Activated T-helper 1 cell treated with anti-CD3 and anti-CD28 coated beads, Interleukin-12 subunit alpha, Interleukin-12 subunit beta, Interleukin-2, Interleukin-4 antibody, amounts not matched to agents 30 ng/mL and 10 ng/mL and 1 ng/mL, durations not matched to agents 14 hours and 24 hours and 36 hours (primary cell): ENCODE measurements at regions not wholly inside any gene's neighbourhood (a gene's known extent, or its start where the extent isn't known, plus 50 kb on each side); places are given as distances from the start of the nearest gene placed in this dataset.

Experiments
- DNase-seq: peaks from one replicate; pipeline ENCODE4 v3.0.0; 2021; ENCODE audit warnings: low spot score
- H3K27ac Mint-ChIP-seq: one replicate; pipeline ENCODE4 v1.8.0; 2021; ENCODE audit warnings: mild to moderate bottlenecking, mixed read lengths
- H3K27me3 Mint-ChIP-seq: one replicate; pipeline ENCODE4 v1.8.0; 2022; ENCODE audit warnings: mild to moderate bottlenecking, moderate library complexity, mixed read lengths; ENCODE audit not compliant: insufficient read depth
- H3K36me3 Mint-ChIP-seq: one replicate; pipeline ENCODE4 v1.8.0; 2021; ENCODE audit warnings: low read depth, mixed read lengths
- H3K4me1 Mint-ChIP-seq: one replicate; pipeline ENCODE4 v1.8.0; 2021; ENCODE audit warnings: low read depth, mixed read lengths
- H3K4me3 Mint-ChIP-seq: one replicate; pipeline ENCODE4 v1.8.0; 2021; ENCODE audit warnings: mild to moderate bottlenecking, moderate library complexity, mixed read lengths
- H3K9me3 Mint-ChIP-seq: one replicate; pipeline ENCODE4 v1.8.0; 2021; ENCODE audit warnings: mixed read lengths
- intact Hi-C: fragments of 100-400 bp; cut with micrococcal nuclease; formaldehyde crosslinking; loops from one replicate; pipeline ENCODE4 v1.15.1; 2024

- Mint-ChIP-seq H3K27ac (no peak overlapping the region), H3K4me1 (no peaks in the 10 kb centered on the region), H3K36me3 (no peaks in the 10 kb centered on the region), H3K4me3 (no peak overlapping the region), H3K27me3 (no peaks in the 10 kb centered on the region), H3K9me3 (no peaks in the 10 kb centered on the region)
- no peak for DNase-seq
- intact Hi-C loops: no loop called here
These were observed 627.2 kb downstream of the BCKDHB start for GRCh38 chr6:80733641-80734040.

DNA sequence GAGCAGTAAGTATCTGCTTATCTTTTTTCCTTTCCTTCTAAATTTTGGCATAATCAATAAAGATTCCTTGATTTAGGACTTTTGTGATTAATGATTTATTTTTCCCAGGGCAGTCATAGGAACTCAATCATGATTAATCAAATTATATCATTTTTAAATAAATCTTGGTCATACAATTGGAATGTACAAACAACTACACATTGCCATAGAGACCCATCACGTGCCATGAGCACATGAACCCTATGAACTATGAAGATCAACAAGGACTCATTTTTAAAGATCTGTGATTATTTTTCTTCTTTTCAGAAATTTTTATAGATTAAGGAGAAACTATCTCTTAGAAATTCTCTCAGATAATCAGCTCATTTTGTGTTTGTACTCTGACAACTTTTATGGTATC lies 622.4 kb downstream of the BCKDHB start:
- DNase-seq: no peak
- H3K27ac Mint-ChIP-seq: no peak overlapping the region
- no peak overlapping the region for H3K4me3 Mint-ChIP-seq
- H3K27me3 Mint-ChIP-seq: no peaks in the 10 kb centered on the region
- H3K9me3 Mint-ChIP-seq: no peaks in the 10 kb centered on the region
- no peaks in the 10 kb centered on the region for H3K4me1 Mint-ChIP-seq
- intact Hi-C loops: no loop called here
- no peaks in the 10 kb centered on the region for H3K36me3 Mint-ChIP-seq

DNA sequence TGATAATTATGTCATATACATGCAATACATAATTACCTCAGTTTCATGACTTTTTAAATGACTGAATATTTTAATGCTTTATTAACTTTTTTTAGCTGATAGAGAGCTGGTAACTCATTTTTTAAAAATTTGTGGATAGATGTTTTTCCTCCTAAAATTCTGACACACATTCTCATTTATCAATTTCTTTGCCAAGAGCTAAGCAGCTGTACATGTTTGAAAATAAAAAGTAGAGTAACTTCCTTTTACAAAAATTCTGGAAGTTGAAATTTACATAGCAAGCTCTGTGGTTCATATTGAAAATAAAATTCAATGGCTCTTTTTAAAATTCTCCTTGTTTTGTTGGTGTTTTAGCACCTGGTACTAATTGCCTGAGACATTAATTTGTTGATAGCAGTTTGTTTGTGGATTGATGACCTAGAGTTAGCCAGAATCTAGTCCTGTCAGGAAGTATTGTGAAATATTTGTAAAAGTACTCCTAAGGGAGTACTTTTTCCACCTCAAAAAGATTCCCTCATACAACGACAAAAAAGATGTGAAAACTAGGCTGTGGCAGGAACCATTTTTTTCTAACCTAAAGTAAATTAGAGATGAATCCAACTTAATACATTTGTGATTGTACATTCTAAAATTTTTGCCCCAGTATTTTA lies 621.8 kb downstream of the BCKDHB start:
- no peak for DNase-seq
- no peaks in the 10 kb centered on the region for H3K27me3 Mint-ChIP-seq
- no peaks in the 10 kb centered on the region for H3K4me1 Mint-ChIP-seq
- H3K36me3 Mint-ChIP-seq: no peaks in the 10 kb centered on the region
- no peaks in the 10 kb centered on the region for H3K9me3 Mint-ChIP-seq
- no peak overlapping the region for H3K4me3 Mint-ChIP-seq
- H3K27ac Mint-ChIP-seq: no peak overlapping the region
- intact Hi-C loops: no loop called here

- H3K4me1 Mint-ChIP-seq: no peaks in the 10 kb centered on the region
- no peak for DNase-seq
- H3K4me3 Mint-ChIP-seq: no peak overlapping the region
- intact Hi-C loops: no loop called here
- H3K36me3 Mint-ChIP-seq: no peaks in the 10 kb centered on the region
- no peaks in the 10 kb centered on the region for H3K9me3 Mint-ChIP-seq
- H3K27ac Mint-ChIP-seq: no peak overlapping the region
- no peaks in the 10 kb centered on the region for H3K27me3 Mint-ChIP-seq
These were observed 618.9 kb downstream of the BCKDHB start for GRCh38 chr6:80725156-80725930.

GRCh38 chr6:80720824-80721223 lies 614.4 kb downstream of the BCKDHB start:
- Mint-ChIP-seq H3K27me3 (no peaks in the 10 kb centered on the region), H3K27ac (no peak overlapping the region), H3K36me3 (no peaks in the 10 kb centered on the region), H3K9me3 (no peaks in the 10 kb centered on the region), H3K4me3 (no peak overlapping the region), H3K4me1 (no peaks in the 10 kb centered on the region)
- no peak for DNase-seq
- intact Hi-C loops: no loop called here

GRCh38 chr6:80714513-80714912 lies 608.0 kb downstream of the BCKDHB start:
- DNase-seq: no peak
- Mint-ChIP-seq H3K9me3 (no peaks in the 10 kb centered on the region), H3K27ac (no peak overlapping the region), H3K4me1 (no peaks in the 10 kb centered on the region), H3K36me3 (no peaks in the 10 kb centered on the region), H3K4me3 (no peak overlapping the region), H3K27me3 (no peaks in the 10 kb centered on the region)
- intact Hi-C loops: no loop called here

DNA sequence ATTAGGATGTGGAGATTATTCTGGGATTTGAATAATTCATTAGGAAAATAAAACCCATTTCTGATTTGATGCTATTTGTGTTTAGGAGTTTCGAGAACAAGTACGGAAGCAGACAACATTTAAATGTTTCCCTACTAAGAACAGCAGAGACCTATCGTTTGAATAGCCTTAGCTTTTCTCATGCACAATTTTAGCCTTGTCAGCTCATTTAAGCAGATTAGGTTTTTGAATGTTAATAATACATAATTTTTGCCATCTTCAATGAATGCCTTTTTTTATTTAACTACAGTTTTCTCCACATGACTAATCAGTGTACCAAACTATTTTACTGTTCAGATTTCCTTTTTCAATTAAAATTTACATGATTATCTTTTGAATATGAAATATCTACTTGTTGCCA lies 592.0 kb downstream of the BCKDHB start:
- Mint-ChIP-seq H3K36me3 (no peaks in the 10 kb centered on the region), H3K27ac (no peak overlapping the region), H3K4me3 (no peak overlapping the region), H3K27me3 (no peaks in the 10 kb centered on the region), H3K4me1 (no peaks in the 10 kb centered on the region), H3K9me3 (no peaks in the 10 kb centered on the region)
- intact Hi-C loops: no loop called here
- no peak for DNase-seq

DNA sequence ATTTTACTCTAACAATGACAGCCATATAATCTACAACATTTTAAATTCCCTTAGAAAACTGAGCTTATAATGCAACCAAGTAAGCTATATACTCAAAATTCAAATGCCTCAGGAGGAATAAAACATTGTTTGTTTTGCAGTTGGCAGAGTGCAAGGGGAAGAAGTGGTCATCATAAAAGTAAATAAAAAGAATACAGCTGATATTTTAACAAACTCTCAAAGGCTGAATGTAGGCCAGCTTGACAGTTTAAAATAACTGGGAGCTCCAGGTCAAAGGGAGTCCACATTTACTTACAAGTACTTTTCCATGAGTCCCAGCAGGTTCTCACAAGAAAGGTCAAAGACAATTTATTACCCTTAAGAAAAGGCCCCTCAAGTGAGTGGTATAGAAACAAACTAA lies 589.8 kb downstream of the BCKDHB start:
- intact Hi-C loops: no loop called here
- no peaks in the 10 kb centered on the region for H3K9me3 Mint-ChIP-seq
- no peaks in the 10 kb centered on the region for H3K36me3 Mint-ChIP-seq
- H3K27me3 Mint-ChIP-seq: no peaks in the 10 kb centered on the region
- DNase-seq: no peak
- no peak overlapping the region for H3K4me3 Mint-ChIP-seq
- no peaks in the 10 kb centered on the region for H3K4me1 Mint-ChIP-seq
- H3K27ac Mint-ChIP-seq: no peak overlapping the region

- Mint-ChIP-seq H3K36me3 (no peaks in the 10 kb centered on the region), H3K27ac (no peak overlapping the region), H3K27me3 (no peaks in the 10 kb centered on the region), H3K4me3 (no peak overlapping the region), H3K4me1 (no peaks in the 10 kb centered on the region), H3K9me3 (peaks cover 14% of the 10 kb centered on the region)
- intact Hi-C loops: no loop called here
- DNase-seq: no peak
These were observed 584.2 kb downstream of the BCKDHB start for GRCh38 chr6:80690551-80691131.

DNA sequence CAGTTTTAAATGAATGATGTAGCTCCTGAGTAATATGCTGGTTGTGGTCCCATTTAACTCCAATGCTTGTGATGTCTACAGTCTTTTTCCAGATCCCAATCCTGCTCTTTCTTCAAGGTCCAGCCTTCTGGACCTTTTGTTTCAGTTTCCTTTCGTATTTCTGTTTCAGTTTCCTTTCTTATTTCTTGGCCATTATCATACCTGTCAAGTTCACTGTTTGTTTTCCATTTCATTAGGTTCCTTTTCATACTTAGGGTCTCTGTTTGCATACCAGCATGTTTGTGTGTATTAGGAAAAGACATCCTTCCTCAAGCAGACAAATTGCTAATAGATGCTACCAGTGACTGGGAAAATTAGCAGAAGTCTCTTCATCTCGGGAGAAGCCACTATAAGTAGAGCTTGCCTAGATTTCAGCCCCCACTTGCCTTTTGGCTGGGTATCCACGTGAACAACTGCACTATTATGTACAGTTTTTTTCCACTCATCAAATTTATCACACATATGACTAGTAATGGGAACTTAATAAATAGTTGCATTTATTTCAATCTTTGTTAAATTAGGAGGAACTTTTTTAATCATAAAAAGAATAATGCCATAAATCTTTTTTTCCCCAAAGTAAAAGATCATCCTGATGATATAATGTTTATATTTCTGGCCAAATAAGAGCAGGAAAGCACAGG lies 583.4 kb downstream of the BCKDHB start:
- no peak overlapping the region for H3K4me3 Mint-ChIP-seq
- H3K9me3 Mint-ChIP-seq: peaks cover 14% of the 10 kb centered on the region
- intact Hi-C loops: no loop called here
- no peak for DNase-seq
- H3K27me3 Mint-ChIP-seq: no peaks in the 10 kb centered on the region
- H3K27ac Mint-ChIP-seq: no peak overlapping the region
- no peaks in the 10 kb centered on the region for H3K36me3 Mint-ChIP-seq
- no peaks in the 10 kb centered on the region for H3K4me1 Mint-ChIP-seq

GRCh38 chr6:80679992-80680391 lies 573.5 kb downstream of the BCKDHB start:
- DNase-seq: no peak
- no peaks in the 10 kb centered on the region for H3K4me1 Mint-ChIP-seq
- intact Hi-C loops: no loop called here
- H3K4me3 Mint-ChIP-seq: no peak overlapping the region
- no peaks in the 10 kb centered on the region for H3K36me3 Mint-ChIP-seq
- H3K27ac Mint-ChIP-seq: no peak overlapping the region
- no peaks in the 10 kb centered on the region for H3K27me3 Mint-ChIP-seq
- H3K9me3 Mint-ChIP-seq: peaks cover 4% of the 10 kb centered on the region

- no peaks in the 10 kb centered on the region for H3K9me3 Mint-ChIP-seq
- intact Hi-C loops: no loop called here
- H3K27me3 Mint-ChIP-seq: peaks cover under 1% of the 10 kb centered on the region
- H3K4me1 Mint-ChIP-seq: no peaks in the 10 kb centered on the region
- no peak overlapping the region for H3K4me3 Mint-ChIP-seq
- H3K27ac Mint-ChIP-seq: no peak overlapping the region
- no peak for DNase-seq
- no peaks in the 10 kb centered on the region for H3K36me3 Mint-ChIP-seq
These were observed 569.9 kb downstream of the BCKDHB start for GRCh38 chr6:80676386-80676785.

DNA sequence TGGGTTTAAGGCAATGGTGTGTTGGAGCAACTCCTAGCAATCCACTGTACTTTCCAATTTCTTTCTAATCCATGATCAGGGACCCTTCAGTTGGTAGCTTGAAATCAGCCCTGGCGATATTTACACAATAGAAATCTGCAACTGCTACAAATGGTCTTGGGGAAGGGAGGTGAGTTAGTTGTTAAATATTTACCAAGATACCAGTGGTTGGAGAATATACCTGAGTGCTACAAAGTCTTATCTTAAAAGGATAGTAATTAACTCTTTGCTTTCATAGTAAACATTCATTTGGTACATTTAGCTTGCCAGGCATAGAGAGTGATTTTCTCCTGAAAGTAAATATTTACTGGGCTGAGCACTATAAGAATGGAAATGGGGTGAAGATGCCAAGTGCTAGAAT lies 568.2 kb downstream of the BCKDHB start:
- intact Hi-C loops: no loop called here
- H3K27ac Mint-ChIP-seq: no peak overlapping the region
- no peaks in the 10 kb centered on the region for H3K4me1 Mint-ChIP-seq
- H3K36me3 Mint-ChIP-seq: no peaks in the 10 kb centered on the region
- no peaks in the 10 kb centered on the region for H3K9me3 Mint-ChIP-seq
- peaks cover 2% of the 10 kb centered on the region for H3K27me3 Mint-ChIP-seq
- no peak for DNase-seq
- H3K4me3 Mint-ChIP-seq: no peak overlapping the region
